ENCODE measurements at regions not wholly inside any gene's neighbourhood (a gene's known extent, or its start where the extent isn't known, plus 50 kb on each side); places are given as distances from the start of the nearest gene placed in this dataset.

DNA sequence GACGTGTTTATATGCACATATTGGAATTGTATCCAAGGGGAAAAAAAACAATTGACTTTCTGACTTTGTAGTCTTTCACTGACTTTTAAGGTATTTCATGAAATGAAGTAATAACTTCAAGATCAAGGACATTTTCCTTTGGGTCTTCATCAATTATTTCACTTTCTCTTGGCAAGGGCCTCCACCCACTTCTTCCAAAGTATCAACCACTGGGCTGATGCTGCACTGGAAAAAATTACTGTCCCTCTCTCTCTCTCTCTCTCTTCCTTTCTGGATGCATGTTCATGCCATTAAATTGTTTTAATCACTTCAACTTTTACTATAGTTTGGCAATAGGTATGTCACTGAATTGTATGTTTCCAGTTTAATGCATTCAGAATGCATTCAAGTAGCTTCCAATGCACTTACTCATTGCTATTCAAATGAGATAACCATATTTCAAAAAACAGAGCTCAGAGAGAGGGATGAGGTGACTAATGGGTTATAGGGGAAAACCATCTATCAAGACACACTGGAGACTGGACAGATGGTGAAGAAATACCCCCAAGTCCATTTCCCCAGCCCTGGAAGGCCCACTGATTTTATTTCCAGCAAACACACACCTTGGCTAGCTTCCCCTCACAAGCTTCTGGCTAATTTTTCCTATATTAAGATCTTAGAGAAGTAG, 585.3 kb downstream of the EBF1 start (continued):
- TF ChIP-seq, protein P1, sequence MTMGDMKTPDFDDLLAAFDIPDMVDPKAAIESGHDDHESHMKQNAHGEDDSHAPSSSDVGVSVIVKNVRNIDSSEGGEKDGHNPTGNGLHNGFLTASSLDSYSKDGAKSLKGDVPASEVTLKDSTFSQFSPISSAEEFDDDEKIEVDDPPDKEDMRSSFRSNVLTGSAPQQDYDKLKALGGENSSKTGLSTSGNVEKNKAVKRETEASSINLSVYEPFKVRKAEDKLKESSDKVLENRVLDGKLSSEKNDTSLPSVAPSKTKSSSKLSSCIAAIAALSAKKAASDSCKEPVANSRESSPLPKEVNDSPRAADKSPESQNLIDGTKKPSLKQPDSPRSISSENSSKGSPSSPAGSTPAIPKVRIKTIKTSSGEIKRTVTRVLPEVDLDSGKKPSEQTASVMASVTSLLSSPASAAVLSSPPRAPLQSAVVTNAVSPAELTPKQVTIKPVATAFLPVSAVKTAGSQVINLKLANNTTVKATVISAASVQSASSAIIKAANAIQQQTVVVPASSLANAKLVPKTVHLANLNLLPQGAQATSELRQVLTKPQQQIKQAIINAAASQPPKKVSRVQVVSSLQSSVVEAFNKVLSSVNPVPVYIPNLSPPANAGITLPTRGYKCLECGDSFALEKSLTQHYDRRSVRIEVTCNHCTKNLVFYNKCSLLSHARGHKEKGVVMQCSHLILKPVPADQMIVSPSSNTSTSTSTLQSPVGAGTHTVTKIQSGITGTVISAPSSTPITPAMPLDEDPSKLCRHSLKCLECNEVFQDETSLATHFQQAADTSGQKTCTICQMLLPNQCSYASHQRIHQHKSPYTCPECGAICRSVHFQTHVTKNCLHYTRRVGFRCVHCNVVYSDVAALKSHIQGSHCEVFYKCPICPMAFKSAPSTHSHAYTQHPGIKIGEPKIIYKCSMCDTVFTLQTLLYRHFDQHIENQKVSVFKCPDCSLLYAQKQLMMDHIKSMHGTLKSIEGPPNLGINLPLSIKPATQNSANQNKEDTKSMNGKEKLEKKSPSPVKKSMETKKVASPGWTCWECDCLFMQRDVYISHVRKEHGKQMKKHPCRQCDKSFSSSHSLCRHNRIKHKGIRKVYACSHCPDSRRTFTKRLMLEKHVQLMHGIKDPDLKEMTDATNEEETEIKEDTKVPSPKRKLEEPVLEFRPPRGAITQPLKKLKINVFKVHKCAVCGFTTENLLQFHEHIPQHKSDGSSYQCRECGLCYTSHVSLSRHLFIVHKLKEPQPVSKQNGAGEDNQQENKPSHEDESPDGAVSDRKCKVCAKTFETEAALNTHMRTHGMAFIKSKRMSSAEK (CRISPR knock-in tag; IDR thresholded peaks at IDR 0.05; ENCODE audit: borderline replicate concordance) = no peak
- TF ChIP-seq ATF1 (CRISPR knock-in tag; IDR thresholded peaks at IDR 0.05) (no peak), ZNF138 (CRISPR knock-in tag; conservative IDR thresholded peaks at IDR 0.05) (no peak)
- TF ChIP-seq, protein P2, sequence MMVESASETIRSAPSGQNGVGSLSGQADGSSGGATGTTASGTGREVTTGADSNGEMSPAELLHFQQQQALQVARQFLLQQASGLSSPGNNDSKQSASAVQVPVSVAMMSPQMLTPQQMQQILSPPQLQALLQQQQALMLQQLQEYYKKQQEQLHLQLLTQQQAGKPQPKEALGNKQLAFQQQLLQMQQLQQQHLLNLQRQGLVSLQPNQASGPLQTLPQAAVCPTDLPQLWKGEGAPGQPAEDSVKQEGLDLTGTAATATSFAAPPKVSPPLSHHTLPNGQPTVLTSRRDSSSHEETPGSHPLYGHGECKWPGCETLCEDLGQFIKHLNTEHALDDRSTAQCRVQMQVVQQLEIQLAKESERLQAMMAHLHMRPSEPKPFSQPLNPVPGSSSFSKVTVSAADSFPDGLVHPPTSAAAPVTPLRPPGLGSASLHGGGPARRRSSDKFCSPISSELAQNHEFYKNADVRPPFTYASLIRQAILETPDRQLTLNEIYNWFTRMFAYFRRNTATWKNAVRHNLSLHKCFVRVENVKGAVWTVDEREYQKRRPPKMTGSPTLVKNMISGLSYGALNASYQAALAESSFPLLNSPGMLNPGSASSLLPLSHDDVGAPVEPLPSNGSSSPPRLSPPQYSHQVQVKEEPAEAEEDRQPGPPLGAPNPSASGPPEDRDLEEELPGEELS (CRISPR knock-in tag; IDR thresholded peaks at IDR 0.05) = no peak

DNA sequence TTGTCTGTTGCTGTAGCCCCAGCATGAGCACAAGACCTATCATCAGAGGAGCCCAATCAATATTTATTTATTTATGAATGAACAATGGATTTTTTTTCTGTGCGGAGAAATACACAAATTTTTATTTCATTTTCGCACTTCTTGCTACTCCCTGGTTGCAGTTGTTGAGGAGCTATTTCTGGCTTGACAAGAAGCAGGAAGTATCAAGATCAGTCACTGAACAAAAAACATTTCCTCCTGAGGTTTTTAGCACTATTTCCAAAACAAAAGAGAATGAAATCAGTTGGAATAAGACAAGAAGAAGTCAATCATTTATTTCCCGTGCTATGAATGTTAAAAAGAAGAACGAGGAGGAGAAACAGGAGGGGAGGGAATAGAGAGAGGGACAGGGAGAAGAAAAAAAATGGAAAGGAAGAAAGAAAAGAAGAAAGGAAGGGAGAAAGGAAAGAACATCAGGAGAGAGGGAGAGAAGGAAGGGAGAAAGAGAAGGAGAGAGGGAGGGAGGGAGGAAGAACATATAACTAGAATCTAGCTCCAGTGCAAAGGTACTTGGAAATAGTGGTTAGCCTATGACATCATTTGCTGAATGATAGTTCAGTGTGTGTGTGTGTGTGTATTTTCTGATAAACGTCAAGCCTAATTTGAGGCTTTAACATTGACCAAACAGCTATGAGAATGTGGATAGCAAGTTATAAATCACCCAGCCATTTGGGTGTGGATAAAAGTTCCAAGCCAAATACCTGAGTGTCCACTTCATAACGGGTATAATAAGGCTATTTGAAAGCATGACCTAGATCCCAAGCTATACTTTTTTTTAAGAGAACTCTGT, 586.0 kb downstream of the EBF1 start:
- H3K4me1 Mint-ChIP-seq = peaks cover 5% of the 10 kb centered on the region; the same call in 1 of the 2 replicates

DNA sequence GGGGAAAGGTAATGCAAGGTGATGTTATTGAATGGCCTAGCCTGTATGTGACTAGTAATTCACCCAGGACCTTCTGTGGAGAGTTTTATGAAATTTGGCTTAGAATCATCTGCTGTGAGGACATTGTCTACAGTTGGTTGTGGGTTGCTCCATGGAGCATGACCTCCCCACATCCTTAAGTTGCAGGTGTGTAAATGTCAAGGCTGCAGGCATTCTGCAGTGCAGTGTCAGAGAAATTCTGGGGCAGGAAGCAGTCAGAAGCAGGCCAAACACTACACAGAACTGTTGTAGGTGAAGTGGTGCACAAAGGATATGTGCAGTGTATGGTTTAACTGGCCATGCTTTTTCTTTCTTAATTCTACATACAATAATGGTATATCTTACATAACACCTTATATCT, 588.3 kb downstream of the EBF1 start:
- POLR2A ChIA-PET = no interaction called here
- H3K4me1 Mint-ChIP-seq = peaks cover 5% of the 10 kb centered on the region; the same call in 1 of the 2 replicates
- no peak overlapping the region for H3K4me3 Mint-ChIP-seq
- H3K27me3 Mint-ChIP-seq (ENCODE audit: low read depth) = no peaks in the 10 kb centered on the region
- TF ChIP-seq PRRX2 (CRISPR knock-in tag; IDR thresholded peaks at IDR 0.05) (no peak), TP53 (CRISPR knock-in tag; IDR thresholded peaks at IDR 0.05) (no peak), ELF4 (CRISPR knock-in tag; IDR thresholded peaks at IDR 0.05; ENCODE audit: low read depth) (no peak), GTF2I (CRISPR knock-in tag; conservative IDR thresholded peaks at IDR 0.05) (no peak), SMAD3 (CRISPR knock-in tag; IDR thresholded peaks at IDR 0.05; ENCODE audit: borderline replicate concordance) (no peak), GRHL2 (CRISPR knock-in tag; IDR thresholded peaks at IDR 0.05; ENCODE audit: insufficient replicate concordance, severe bottlenecking) (no peak), NFE2L1 (CRISPR knock-in tag; IDR thresholded peaks at IDR 0.05) (no peak), SP1 (CRISPR knock-in tag; conservative IDR thresholded peaks at IDR 0.05) (no peak), ZNF121 (CRISPR knock-in tag; IDR thresholded peaks at IDR 0.05) (no peak)
- TF ChIP-seq, protein P3, sequence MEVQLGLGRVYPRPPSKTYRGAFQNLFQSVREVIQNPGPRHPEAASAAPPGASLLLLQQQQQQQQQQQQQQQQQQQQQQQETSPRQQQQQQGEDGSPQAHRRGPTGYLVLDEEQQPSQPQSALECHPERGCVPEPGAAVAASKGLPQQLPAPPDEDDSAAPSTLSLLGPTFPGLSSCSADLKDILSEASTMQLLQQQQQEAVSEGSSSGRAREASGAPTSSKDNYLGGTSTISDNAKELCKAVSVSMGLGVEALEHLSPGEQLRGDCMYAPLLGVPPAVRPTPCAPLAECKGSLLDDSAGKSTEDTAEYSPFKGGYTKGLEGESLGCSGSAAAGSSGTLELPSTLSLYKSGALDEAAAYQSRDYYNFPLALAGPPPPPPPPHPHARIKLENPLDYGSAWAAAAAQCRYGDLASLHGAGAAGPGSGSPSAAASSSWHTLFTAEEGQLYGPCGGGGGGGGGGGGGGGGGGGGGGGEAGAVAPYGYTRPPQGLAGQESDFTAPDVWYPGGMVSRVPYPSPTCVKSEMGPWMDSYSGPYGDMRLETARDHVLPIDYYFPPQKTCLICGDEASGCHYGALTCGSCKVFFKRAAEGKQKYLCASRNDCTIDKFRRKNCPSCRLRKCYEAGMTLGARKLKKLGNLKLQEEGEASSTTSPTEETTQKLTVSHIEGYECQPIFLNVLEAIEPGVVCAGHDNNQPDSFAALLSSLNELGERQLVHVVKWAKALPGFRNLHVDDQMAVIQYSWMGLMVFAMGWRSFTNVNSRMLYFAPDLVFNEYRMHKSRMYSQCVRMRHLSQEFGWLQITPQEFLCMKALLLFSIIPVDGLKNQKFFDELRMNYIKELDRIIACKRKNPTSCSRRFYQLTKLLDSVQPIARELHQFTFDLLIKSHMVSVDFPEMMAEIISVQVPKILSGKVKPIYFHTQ (CRISPR knock-in tag; IDR thresholded peaks at IDR 0.05) = no peak
- CTCF ChIA-PET = no interaction called here
- DNase-seq (ENCODE audit: low spot score) (no peak), ATAC-seq (no peak)
- H3K9me3 Mint-ChIP-seq = peaks cover 13% of the 10 kb centered on the region
- peaks cover 11% of the 10 kb centered on the region for H3K36me3 Mint-ChIP-seq
- no peak overlapping the region for H3K27ac Mint-ChIP-seq

More for the DNA sequence above, 586.0 kb downstream of the EBF1 start:
- H3K9me3 Mint-ChIP-seq = no peaks in the 10 kb centered on the region
- no peaks in the 10 kb centered on the region for H3K36me3 Mint-ChIP-seq
- H3K27ac Mint-ChIP-seq = no peak overlapping the region
- no peak for ATAC-seq
- H3K4me3 Mint-ChIP-seq = no peak overlapping the region
- no peak for TF ChIP-seq ETV6 (CRISPR knock-in tag; IDR thresholded peaks at IDR 0.05)
- TF ChIP-seq, protein P4, sequence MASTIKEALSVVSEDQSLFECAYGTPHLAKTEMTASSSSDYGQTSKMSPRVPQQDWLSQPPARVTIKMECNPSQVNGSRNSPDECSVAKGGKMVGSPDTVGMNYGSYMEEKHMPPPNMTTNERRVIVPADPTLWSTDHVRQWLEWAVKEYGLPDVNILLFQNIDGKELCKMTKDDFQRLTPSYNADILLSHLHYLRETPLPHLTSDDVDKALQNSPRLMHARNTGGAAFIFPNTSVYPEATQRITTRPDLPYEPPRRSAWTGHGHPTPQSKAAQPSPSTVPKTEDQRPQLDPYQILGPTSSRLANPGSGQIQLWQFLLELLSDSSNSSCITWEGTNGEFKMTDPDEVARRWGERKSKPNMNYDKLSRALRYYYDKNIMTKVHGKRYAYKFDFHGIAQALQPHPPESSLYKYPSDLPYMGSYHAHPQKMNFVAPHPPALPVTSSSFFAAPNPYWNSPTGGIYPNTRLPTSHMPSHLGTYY (CRISPR knock-in tag; IDR thresholded peaks at IDR 0.05) = no peak
- TF ChIP-seq NFYB (CRISPR knock-in tag; conservative IDR thresholded peaks at IDR 0.05; ENCODE audit: low read depth) = no peak
- TF ChIP-seq ZNF671 (CRISPR knock-in tag; IDR thresholded peaks at IDR 0.05) = no peak
- TF ChIP-seq FOXJ3 (CRISPR knock-in tag; IDR thresholded peaks at IDR 0.05; ENCODE audit: borderline replicate concordance) = no peak
- no peak for TF ChIP-seq SOX15 (CRISPR knock-in tag; IDR thresholded peaks at IDR 0.05)
- TF ChIP-seq, protein P5, sequence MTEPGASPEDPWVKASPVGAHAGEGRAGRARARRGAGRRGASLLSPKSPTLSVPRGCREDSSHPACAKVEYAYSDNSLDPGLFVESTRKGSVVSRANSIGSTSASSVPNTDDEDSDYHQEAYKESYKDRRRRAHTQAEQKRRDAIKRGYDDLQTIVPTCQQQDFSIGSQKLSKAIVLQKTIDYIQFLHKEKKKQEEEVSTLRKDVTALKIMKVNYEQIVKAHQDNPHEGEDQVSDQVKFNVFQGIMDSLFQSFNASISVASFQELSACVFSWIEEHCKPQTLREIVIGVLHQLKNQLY (CRISPR knock-in tag; IDR thresholded peaks at IDR 0.05) = no peak
- no peak for TF ChIP-seq ZNF416 (CRISPR knock-in tag; IDR thresholded peaks at IDR 0.05)
- POLR2A ChIA-PET = interaction anchor here (0.6 kb wide), 1 partner anchor 558 kb away, joined by 3 read pairs; no protein-coding TSS in a partner anchor
- DNase-seq (ENCODE audit: low spot score) = no peak
- no peaks in the 10 kb centered on the region for H3K27me3 Mint-ChIP-seq (ENCODE audit: low read depth)
- CTCF ChIA-PET = no interaction called here

Measured in WTC11 (cell line).